Upper lobe of left lung (tissue), 6 donors: ENCODE measurements at regions not wholly inside any gene's neighbourhood (a gene's known extent, or its start where the extent isn't known, plus 50 kb on each side); places are given as distances from the start of the nearest gene placed in this dataset.

Experiments used
- ATAC-seq, 2 donors: fragments of 200-7000 bp; cut with Tn5 transposase; one replicate each; pipeline ENCODE4 v1.9.1; 2022; ENCODE audit warnings: mild to moderate bottlenecking in 2 of 2, moderate library complexity in 2 of 2; ENCODE audit not compliant: low FRiP score in 2 of 2
- DNase-seq, 2 donors: peaks; one replicate each; pipeline ENCODE4 v3.0.0-alpha.2; 2019 to 2020
- H3K27ac ChIP-seq, 4 donors: fragments of 200-600 bp; sonication (generic); one replicate each; pipeline ENCODE4 v1.5.1; 2016 to 2019
- H3K27me3 ChIP-seq, 4 donors: fragments of 200-600 bp; sonication (generic); one replicate each; pipeline ENCODE4 v1.5.1; 2017 to 2019
- H3K36me3 ChIP-seq, 4 donors: fragments of 200-600 bp; sonication (generic); one replicate each; pipeline ENCODE4 v1.5.1; 2016 to 2019
- H3K4me1 ChIP-seq, 4 donors: fragments of 200-600 bp; sonication (generic); one replicate each; pipeline ENCODE4 v1.5.1; 2018 to 2019
- H3K4me3 ChIP-seq, 4 donors: fragments of 200-600 bp; sonication (generic); one replicate each; pipeline ENCODE4 v1.5.1; 2017 to 2019; ENCODE audit warnings: mild to moderate bottlenecking in 2 of 4, moderate library complexity in 1 of 4
- H3K9me3 ChIP-seq, 4 donors: fragments of 200-600 bp; sonication (generic); one replicate each; pipeline ENCODE4 v1.5.1; 2018 to 2019
- EP300 ChIP-seq, 4 donors: sonication (generic); formaldehyde crosslinking; IDR thresholded peaks; one replicate each; pipeline ENCODE4 v1.5.1; 2017; ENCODE audit warnings: antibody characterized with exemption in 4 of 4, control low read depth in 2 of 4
- POLR2A ChIP-seq, 4 donors: fragments of 450-650 bp; IDR thresholded peaks; one replicate each; pipeline ENCODE4 v1.5.1; 2016 to 2017; ENCODE audit warnings: antibody characterized with exemption in 4 of 4, mild to moderate bottlenecking in 2 of 4
- POLR2AphosphoS5 ChIP-seq, 2 donors: sonication (generic); formaldehyde crosslinking; IDR thresholded peaks; one replicate each; pipeline ENCODE4 v1.5.1; 2017; ENCODE audit warnings: antibody characterized with exemption in 2 of 2
- WGBS, 2 donors: methylation state at CpG; one replicate each; pipeline ENCODE4 v1.1.5; 2017 to 2018; 5-methylcytosine and 5-hydroxymethylcytosine counted together
- TF ChIP-seq, protein P1 (sequence below), 6 experiments: fragments of 450-650 bp in 4 of 6; fragments of 200-600 bp in 2 of 6; sonication (generic) in 2 of 6; IDR thresholded peaks; one replicate each; pipeline ENCODE4 v1.5.1; 2016 to 2019; ENCODE audit warnings: antibody characterized with exemption in 6 of 6
- donor health status: DM: no; HTN: no; CAD: no; lungs with moderate emphysema.
- donor health status: DM: no; HTN: yes; CAD: no; lungs with severe emphysema.

DNA sequence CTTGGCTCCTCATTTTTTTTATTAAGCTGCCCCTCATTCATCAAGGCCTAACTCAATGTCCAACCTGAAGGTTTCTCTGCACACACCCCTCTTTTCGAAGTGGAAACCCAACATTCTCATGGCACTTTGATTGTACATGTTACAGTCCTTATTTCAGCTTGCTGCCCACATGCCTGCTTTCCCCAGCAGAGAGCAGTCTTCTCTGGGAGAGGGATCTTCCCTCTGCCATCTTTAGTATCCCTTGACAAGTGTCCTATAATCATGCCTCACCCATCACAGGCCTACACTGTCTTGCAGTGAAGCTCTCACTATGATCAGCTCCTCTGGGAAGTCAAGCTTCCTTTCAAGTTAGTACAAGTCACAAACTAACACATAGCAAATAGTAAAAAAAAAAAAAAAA is 175.1 kb downstream of the ACER2 start:
- H3K4me3 ChIP-seq, result no peak overlapping the region
- ATAC-seq (no peak), DNase-seq (no peak)
- no peaks in the 10 kb centered on the region for H3K4me1 ChIP-seq
- no peaks in the 10 kb centered on the region for H3K9me3 ChIP-seq
- TF ChIP-seq POLR2AphosphoS5 (IDR thresholded peaks at IDR 0.05) (no peak), EP300 (IDR thresholded peaks at IDR 0.05) (no peak)
- no peaks in the 10 kb centered on the region for H3K27me3 ChIP-seq
- no peaks in the 10 kb centered on the region for H3K36me3 ChIP-seq
- H3K27ac ChIP-seq, result no peak overlapping the region
- WGBS, 2 donors, result 79 to 95% methylated on average over 1 of the region's 1 CpG

DNA sequence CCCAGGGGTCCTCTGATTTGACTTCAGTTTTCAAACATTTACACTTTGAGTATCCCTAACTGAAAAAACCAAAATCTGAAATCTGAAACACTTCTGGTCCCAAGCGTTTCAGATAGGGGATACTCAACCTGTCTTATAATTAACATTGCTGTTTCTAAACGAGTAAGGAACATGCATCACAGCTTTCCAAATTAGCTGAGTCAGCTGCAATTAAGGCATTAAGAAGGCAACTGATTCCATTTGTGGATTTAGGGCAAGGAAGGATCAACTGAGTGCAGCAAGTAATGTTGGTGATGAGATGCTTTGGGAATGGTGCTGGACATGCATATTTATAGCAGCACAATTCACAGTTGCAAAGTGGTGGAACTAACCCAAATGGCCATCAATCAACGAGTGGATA is 168.6 kb downstream of the ACER2 start:
- no peaks in the 10 kb centered on the region for H3K36me3 ChIP-seq
- no peaks in the 10 kb centered on the region for H3K9me3 ChIP-seq
- H3K27ac ChIP-seq, result no peak overlapping the region
- TF ChIP-seq, protein P1, sequence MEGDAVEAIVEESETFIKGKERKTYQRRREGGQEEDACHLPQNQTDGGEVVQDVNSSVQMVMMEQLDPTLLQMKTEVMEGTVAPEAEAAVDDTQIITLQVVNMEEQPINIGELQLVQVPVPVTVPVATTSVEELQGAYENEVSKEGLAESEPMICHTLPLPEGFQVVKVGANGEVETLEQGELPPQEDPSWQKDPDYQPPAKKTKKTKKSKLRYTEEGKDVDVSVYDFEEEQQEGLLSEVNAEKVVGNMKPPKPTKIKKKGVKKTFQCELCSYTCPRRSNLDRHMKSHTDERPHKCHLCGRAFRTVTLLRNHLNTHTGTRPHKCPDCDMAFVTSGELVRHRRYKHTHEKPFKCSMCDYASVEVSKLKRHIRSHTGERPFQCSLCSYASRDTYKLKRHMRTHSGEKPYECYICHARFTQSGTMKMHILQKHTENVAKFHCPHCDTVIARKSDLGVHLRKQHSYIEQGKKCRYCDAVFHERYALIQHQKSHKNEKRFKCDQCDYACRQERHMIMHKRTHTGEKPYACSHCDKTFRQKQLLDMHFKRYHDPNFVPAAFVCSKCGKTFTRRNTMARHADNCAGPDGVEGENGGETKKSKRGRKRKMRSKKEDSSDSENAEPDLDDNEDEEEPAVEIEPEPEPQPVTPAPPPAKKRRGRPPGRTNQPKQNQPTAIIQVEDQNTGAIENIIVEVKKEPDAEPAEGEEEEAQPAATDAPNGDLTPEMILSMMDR (IDR thresholded peaks at IDR 0.05), result no peak
- TF ChIP-seq POLR2A (IDR thresholded peaks at IDR 0.05), result no peak
- TF ChIP-seq POLR2AphosphoS5 (IDR thresholded peaks at IDR 0.05), result no peak
- TF ChIP-seq EP300 (IDR thresholded peaks at IDR 0.05), result no peak
- no peak overlapping the region for H3K4me3 ChIP-seq
- H3K27me3 ChIP-seq, result no peaks in the 10 kb centered on the region
- ATAC-seq (no peak), DNase-seq (no peak)
- 75 to 83% methylated on average over 3 of the region's 3 CpGs for WGBS, 2 donors
- H3K4me1 ChIP-seq, result no peaks in the 10 kb centered on the region

DNA sequence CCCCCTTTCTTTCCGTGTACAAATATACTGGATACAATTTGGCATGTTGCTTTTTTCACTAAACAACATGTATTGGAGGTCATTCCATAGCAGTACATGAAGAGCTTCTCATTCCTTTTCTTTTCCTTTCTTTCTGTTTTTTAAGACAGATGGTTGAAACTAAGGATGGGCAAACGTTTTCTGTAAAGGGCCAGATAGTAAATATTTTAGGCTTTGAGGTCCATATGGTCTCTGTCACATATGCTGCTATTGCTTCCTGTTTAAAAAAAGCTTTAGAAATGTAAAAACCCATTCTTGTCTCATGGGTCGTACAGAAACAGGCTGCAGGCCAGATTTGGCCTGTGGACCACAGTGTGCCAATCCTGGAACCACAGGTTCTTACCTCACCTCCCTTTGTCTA is 160.1 kb downstream of the ACER2 start:
- TF ChIP-seq POLR2AphosphoS5 (IDR thresholded peaks at IDR 0.05), result no peak
- TF ChIP-seq, protein P1 (IDR thresholded peaks at IDR 0.05), result no peak
- no peak for TF ChIP-seq POLR2A (IDR thresholded peaks at IDR 0.05)
- no peak for TF ChIP-seq EP300 (IDR thresholded peaks at IDR 0.05)
- Histone ChIP-seq H3K27ac (no peak overlapping the region), H3K4me3 (no peak overlapping the region), H3K27me3 (no peaks in the 10 kb centered on the region), H3K4me1 (no peaks in the 10 kb centered on the region), H3K9me3 (no peaks in the 10 kb centered on the region), H3K36me3 (no peaks in the 10 kb centered on the region)
- no peak for DNase-seq
- whole genome bisulfite sequencing, 2 donors, result 34 to 38% methylated on average over 3 of the region's 3 CpGs
- no peak for ATAC-seq

DNA sequence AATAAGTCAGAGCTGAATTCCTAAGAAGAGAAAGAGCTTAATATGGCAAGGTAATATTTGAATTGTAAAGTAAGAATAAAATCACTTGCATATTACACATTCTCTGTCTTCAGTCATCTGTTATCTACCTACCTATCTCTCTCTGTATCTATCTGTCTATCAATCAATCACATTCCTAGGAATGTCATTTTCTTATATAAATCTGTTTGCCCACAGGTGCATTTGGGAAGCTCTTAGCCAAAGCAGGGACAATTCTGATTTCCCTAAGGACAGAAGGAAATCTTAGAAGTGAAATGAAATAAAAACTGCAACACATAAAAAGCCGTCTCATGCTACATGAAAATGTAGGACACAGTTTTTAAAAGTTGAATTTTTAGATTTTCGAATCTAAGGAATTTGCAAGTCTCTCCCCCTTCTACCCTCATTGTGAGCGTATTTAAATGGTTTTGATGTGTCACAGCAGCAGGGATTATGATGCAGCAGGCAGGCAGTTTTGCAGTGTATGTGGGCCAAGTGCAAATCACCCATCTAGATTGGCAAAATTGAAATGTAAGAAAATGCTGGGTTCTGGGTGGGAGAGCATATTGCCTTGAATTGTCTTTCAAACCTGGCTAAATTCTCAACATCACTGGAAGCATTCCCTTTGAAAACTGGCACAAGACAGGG is 155.7 kb downstream of the ACER2 start:
- H3K27ac ChIP-seq, result no peak overlapping the region
- TF ChIP-seq POLR2A (IDR thresholded peaks at IDR 0.05) (no peak), EP300 (IDR thresholded peaks at IDR 0.05) (no peak), POLR2AphosphoS5 (IDR thresholded peaks at IDR 0.05) (no peak)
- TF ChIP-seq, protein P1 (IDR thresholded peaks at IDR 0.05), result no peak
- no peaks in the 10 kb centered on the region for H3K9me3 ChIP-seq
- H3K27me3 ChIP-seq, result no peaks in the 10 kb centered on the region
- no peaks in the 10 kb centered on the region for H3K36me3 ChIP-seq
- ATAC-seq (no peak), DNase-seq (no peak)
- no peak overlapping the region for H3K4me3 ChIP-seq
- 79% methylated on average over 3 of the region's 3 CpGs for WGBS, 2 donors
- no peaks in the 10 kb centered on the region for H3K4me1 ChIP-seq

DNA sequence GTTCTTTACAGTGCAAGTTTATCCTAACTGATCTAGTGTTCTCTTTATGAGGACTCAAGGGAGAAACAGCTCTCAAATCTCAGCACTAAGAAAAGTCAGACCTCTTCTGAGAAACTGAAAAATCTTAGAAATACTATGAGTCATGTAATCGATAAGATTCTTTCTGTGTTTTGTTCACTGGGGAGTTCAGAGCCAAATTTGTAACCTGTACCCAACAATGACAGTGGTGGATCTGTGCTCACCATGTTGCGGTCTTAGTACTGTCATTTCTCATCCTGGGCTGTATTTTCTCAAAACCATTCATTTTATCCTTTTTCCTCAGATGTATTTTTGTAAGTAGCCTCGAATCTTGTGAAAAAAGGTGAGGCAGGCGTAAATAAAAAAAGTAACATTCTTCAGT is 146.4 kb downstream of the ACER2 start:
- no peaks in the 10 kb centered on the region for H3K9me3 ChIP-seq
- H3K36me3 ChIP-seq, result no peaks in the 10 kb centered on the region
- H3K27me3 ChIP-seq, result no peaks in the 10 kb centered on the region
- ATAC-seq, result no peak
- no peak overlapping the region for H3K4me3 ChIP-seq
- H3K4me1 ChIP-seq, result peaks cover 0 to 10% (median 0%) of the 10 kb centered on the region in 4 donors
- no peak overlapping the region for H3K27ac ChIP-seq
- 82 to 84% methylated on average over 4 of the region's 4 CpGs for WGBS, 2 donors
- DNase-seq, result no peak
- TF ChIP-seq POLR2AphosphoS5 (IDR thresholded peaks at IDR 0.05) (no peak), POLR2A (IDR thresholded peaks at IDR 0.05) (no peak), EP300 (IDR thresholded peaks at IDR 0.05) (no peak)
- TF ChIP-seq, protein P1 (IDR thresholded peaks at IDR 0.05), result no peak
